Activated CD4-positive, alpha-beta T cell treated with anti-CD3 and anti-CD28 coated beads for 4 hours (primary cell): ENCODE measurements at regions not wholly inside any gene's neighbourhood (a gene's known extent, or its start where the extent isn't known, plus 50 kb on each side); places are given as distances from the start of the nearest gene placed in this dataset.

Source experiments
- DNase-seq, 2 donors: peaks; one replicate each; pipeline ENCODE4 v3.0.0-alpha.2; 2020

GRCh38 chr10:124225467-124226270, 132.3 kb upstream of the CHST15 start:
- no peak for DNase-seq

- DNase-seq: no peak
Observed at GRCh38 chr10:124225029-124225466, 131.7 kb upstream of the CHST15 start.

- no peak for DNase-seq
Observed at GRCh38 chr10:124224331-124225028, 131.1 kb upstream of the CHST15 start.

GRCh38 chr10:124223711-124224085, 130.3 kb upstream of the CHST15 start:
- no peak for DNase-seq

GRCh38 chr10:124222988-124223710, 129.8 kb upstream of the CHST15 start:
- no peak for DNase-seq

- no peak for DNase-seq
Observed at GRCh38 chr10:124222318-124222987, 129.1 kb upstream of the CHST15 start.

- DNase-seq: no peak
Observed at GRCh38 chr10:124221356-124222317, 128.2 kb upstream of the CHST15 start.

GRCh38 chr10:124220971-124221355, 127.6 kb upstream of the CHST15 start:
- DNase-seq: no peak

- no peak for DNase-seq
Observed at GRCh38 chr10:124220547-124220946, 127.1 kb upstream of the CHST15 start.

- DNase-seq: no peak
Observed at GRCh38 chr10:124219655-124220054, 126.3 kb upstream of the CHST15 start.

- no peak for DNase-seq
Observed at GRCh38 chr10:124219062-124219461, 125.7 kb upstream of the CHST15 start.

GRCh38 chr10:124217906-124218804, 124.8 kb upstream of the CHST15 start:
- no peak for DNase-seq

GRCh38 chr10:124217031-124217430, 123.6 kb upstream of the CHST15 start:
- DNase-seq: no peak

GRCh38 chr10:124214610-124215375, 121.4 kb upstream of the CHST15 start:
- no peak for DNase-seq

GRCh38 chr10:124213899-124214510, 120.6 kb upstream of the CHST15 start:
- no peak for DNase-seq

- DNase-seq: no peak
Observed at GRCh38 chr10:124213471-124213870, 120.1 kb upstream of the CHST15 start.

- DNase-seq: no peak
Observed at GRCh38 chr10:124212702-124213101, 119.3 kb upstream of the CHST15 start.

GRCh38 chr10:124211921-124212320, 118.5 kb upstream of the CHST15 start:
- no peak for DNase-seq

- DNase-seq: no peak
Observed at GRCh38 chr10:124210263-124210662, 116.9 kb upstream of the CHST15 start.

GRCh38 chr10:124207391-124207790, 114.0 kb upstream of the CHST15 start:
- DNase-seq: no peak
